Endodermal cell (in vitro differentiated cells): ENCODE measurements at regions not wholly inside any gene's neighbourhood (a gene's known extent, or its start where the extent isn't known, plus 50 kb on each side); places are given as distances from the start of the nearest gene placed in this dataset.

ENCODE experiments used
- DNase-seq: peaks from one replicate; pipeline ENCODE4 v3.0.0-alpha.2; 2017
- H3K27ac ChIP-seq: 2 replicates; pipeline ENCODE4 v1.5.1; 2013; ENCODE audit warnings: mild to moderate bottlenecking, low read depth, low read length, moderate library complexity
- H3K27me3 ChIP-seq: 2 replicates; pipeline ENCODE4 v1.6.1; 2013; ENCODE audit warnings: mild to moderate bottlenecking, low read length, moderate library complexity; ENCODE audit not compliant: insufficient read depth, control insufficient read depth, poor library complexity, severe bottlenecking
- H3K36me3 ChIP-seq: 2 replicates; pipeline ENCODE4 v1.7.0; 2013; ENCODE audit warnings: mild to moderate bottlenecking, low read length, moderate library complexity; ENCODE audit not compliant: control insufficient read depth, insufficient read depth
- H3K4me1 ChIP-seq: one replicate; pipeline ENCODE4 v1.7.0; 2013; ENCODE audit warnings: low read length; ENCODE audit not compliant: control insufficient read depth, insufficient read depth
- H3K4me3 ChIP-seq: 2 replicates; pipeline ENCODE4 v1.5.1; 2013; ENCODE audit warnings: mild to moderate bottlenecking, low read length, moderate library complexity
- H3K9ac ChIP-seq: 2 replicates; pipeline ENCODE4 v1.6.1; 2013; ENCODE audit warnings: mild to moderate bottlenecking, low read length, moderate library complexity; ENCODE audit not compliant: poor library complexity, severe bottlenecking; ENCODE audit errors: extremely low read depth
- H3K9me3 ChIP-seq: 2 replicates; pipeline ENCODE4 v1.6.1; 2013; ENCODE audit warnings: mild to moderate bottlenecking, low read length, moderate library complexity; ENCODE audit not compliant: control insufficient read depth
- H3K27ac Mint-ChIP-seq: 2 replicates; pipeline ENCODE4 v1.8.0; 2020; ENCODE audit warnings: mixed read lengths
- H3K27me3 Mint-ChIP-seq: 2 replicates; pipeline ENCODE4 v1.8.0; 2021; ENCODE audit warnings: mild to moderate bottlenecking, mixed read lengths; ENCODE audit not compliant: insufficient read depth
- H3K36me3 Mint-ChIP-seq: 2 replicates; pipeline ENCODE4 v1.8.0; 2020; ENCODE audit warnings: low read depth, mixed read lengths
- H3K4me1 Mint-ChIP-seq: 2 replicates; pipeline ENCODE4 v1.8.0; 2020; ENCODE audit warnings: mixed read lengths
- H3K4me3 Mint-ChIP-seq: 2 replicates; pipeline ENCODE4 v1.8.0; 2020; ENCODE audit warnings: mild to moderate bottlenecking, moderate library complexity, mixed read lengths
- H3K9me3 Mint-ChIP-seq: 2 replicates; pipeline ENCODE4 v1.8.0; 2020; ENCODE audit warnings: mild to moderate bottlenecking, mixed read lengths
- CTCF ChIP-seq: fragments of 200-600 bp; sonication (generic); conservative IDR thresholded peaks from 2 replicates; pipeline ENCODE4 v1.5.0; 2021; ENCODE audit warnings: antibody characterized with exemption, mild to moderate bottlenecking
- WGBS, 2 experiments: methylation state at CpG; one replicate each; pipeline versions ENCODE4 v1.1.5 to v1.1.7; 2013; ENCODE audit warnings: missing lambda C conversion rate in 2 of 2, mixed read lengths in 1 of 2; ENCODE audit not compliant: insufficient coverage in 1 of 2, insufficient read length in 1 of 2; 5-methylcytosine and 5-hydroxymethylcytosine counted together

GRCh38 chr4:178296669-178297068 is 854.4 kb upstream of the AGA start:
- no peak overlapping the region for H3K4me3 ChIP-seq
- H3K27me3 Mint-ChIP-seq: no peaks in the 10 kb centered on the region
- H3K9ac ChIP-seq: no peak overlapping the region
- no peak overlapping the region for H3K27ac ChIP-seq
- no peaks in the 10 kb centered on the region for H3K36me3 ChIP-seq
- DNase-seq: peak; percentile 67
- TF ChIP-seq CTCF: peak; percentile 68
- H3K4me1 Mint-ChIP-seq: no peaks in the 10 kb centered on the region
- H3K27me3 ChIP-seq: no peaks in the 10 kb centered on the region
- H3K27ac Mint-ChIP-seq: no peak overlapping the region
- no peaks in the 10 kb centered on the region for H3K36me3 Mint-ChIP-seq
- H3K9me3 Mint-ChIP-seq: no peaks in the 10 kb centered on the region
- no peaks in the 10 kb centered on the region for H3K4me1 ChIP-seq
- H3K9me3 ChIP-seq: no peaks in the 10 kb centered on the region
- no peak overlapping the region for H3K4me3 Mint-ChIP-seq
- WGBS, 2 experiments: 57 to 83% methylated on average over 1 of the region's 1 CpG

- WGBS, 2 experiments: 56 to 62% methylated on average over 3 of the region's 3 CpGs
- Mint-ChIP-seq H3K4me3 (no peak overlapping the region), H3K27ac (peak overlapping the region; percentile 2), H3K27me3 (no peaks in the 10 kb centered on the region), H3K9me3 (no peaks in the 10 kb centered on the region), H3K4me1 (peaks cover 15% of the 10 kb centered on the region), H3K36me3 (no peaks in the 10 kb centered on the region)
- no peaks in the 10 kb centered on the region for H3K36me3 ChIP-seq
- no peak overlapping the region for H3K9ac ChIP-seq
- peaks cover 5% of the 10 kb centered on the region for H3K9me3 ChIP-seq
- H3K27ac ChIP-seq: no peak overlapping the region
- TF ChIP-seq CTCF: no peak
- no peak overlapping the region for H3K4me3 ChIP-seq
- H3K27me3 ChIP-seq: no peaks in the 10 kb centered on the region
- DNase-seq: peak; percentile 59
- no peaks in the 10 kb centered on the region for H3K4me1 ChIP-seq
Measured at GRCh38 chr4:178306565-178306964, 864.3 kb upstream of the AGA start.

- H3K9me3 ChIP-seq: no peaks in the 10 kb centered on the region
- Mint-ChIP-seq H3K27ac (no peak overlapping the region), H3K27me3 (no peaks in the 10 kb centered on the region), H3K9me3 (no peaks in the 10 kb centered on the region), H3K36me3 (no peaks in the 10 kb centered on the region), H3K4me1 (peaks cover 8% of the 10 kb centered on the region), H3K4me3 (no peak overlapping the region)
- 94 to 100% methylated on average over 2 of the region's 2 CpGs for WGBS, 2 experiments
- no peak overlapping the region for H3K4me3 ChIP-seq
- no peaks in the 10 kb centered on the region for H3K4me1 ChIP-seq
- H3K9ac ChIP-seq: no peak overlapping the region
- no peaks in the 10 kb centered on the region for H3K36me3 ChIP-seq
- no peak for TF ChIP-seq CTCF
- H3K27me3 ChIP-seq: no peaks in the 10 kb centered on the region
- H3K27ac ChIP-seq: no peak overlapping the region
- DNase-seq: no peak
Measured at GRCh38 chr4:178309890-178310289, 867.7 kb upstream of the AGA start.
